Ammon's horn (tissue), 1 donor: ENCODE measurements at regions not wholly inside any gene's neighbourhood (a gene's known extent, or its start where the extent isn't known, plus 50 kb on each side); places are given as distances from the start of the nearest gene placed in this dataset.

Experiments
- DNase-seq: peaks from one replicate; pipeline ENCODE4 v3.0.0-alpha.2; 2016; ENCODE audit warnings: low spot score

DNA sequence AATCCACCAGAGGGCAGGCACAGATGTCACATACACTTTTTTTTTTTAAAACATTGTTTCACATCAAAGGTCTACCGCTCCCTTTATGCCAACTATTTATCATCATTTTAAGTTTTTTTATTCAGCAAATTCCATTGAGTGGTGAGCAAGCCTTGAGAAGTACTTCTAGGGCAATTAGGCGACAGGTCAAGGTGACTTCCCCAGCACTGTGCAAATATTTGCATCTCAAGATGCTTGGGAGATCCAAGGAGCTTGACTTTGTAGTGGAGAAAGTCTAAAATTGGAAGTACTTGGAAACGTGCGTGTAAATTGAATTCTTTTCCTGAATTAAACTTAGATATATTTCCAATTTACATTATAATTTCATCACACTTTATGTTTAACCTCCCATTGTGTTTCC lies 211.1 kb downstream of the ICE1 start:
- no peak for DNase-seq

DNA sequence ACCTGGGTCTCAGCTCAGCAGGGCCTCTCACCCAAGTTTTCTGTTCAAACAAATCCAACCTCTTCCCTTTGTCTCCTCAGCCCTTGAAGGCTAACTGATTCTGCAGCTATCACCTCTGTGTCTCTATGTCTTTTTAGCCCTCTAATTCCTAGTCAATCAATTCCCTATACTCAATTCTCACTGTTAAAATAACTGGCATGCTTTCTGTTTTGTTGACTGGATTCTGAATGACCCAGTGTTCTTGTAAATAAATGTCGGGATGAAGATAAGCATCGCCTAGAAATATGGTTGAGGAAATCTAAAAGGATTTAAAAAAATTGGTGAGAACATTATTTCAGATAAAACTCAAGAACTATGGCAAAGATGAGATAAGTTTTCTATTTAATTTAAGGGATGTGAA lies 210.2 kb downstream of the ICE1 start:
- no peak for DNase-seq

DNA sequence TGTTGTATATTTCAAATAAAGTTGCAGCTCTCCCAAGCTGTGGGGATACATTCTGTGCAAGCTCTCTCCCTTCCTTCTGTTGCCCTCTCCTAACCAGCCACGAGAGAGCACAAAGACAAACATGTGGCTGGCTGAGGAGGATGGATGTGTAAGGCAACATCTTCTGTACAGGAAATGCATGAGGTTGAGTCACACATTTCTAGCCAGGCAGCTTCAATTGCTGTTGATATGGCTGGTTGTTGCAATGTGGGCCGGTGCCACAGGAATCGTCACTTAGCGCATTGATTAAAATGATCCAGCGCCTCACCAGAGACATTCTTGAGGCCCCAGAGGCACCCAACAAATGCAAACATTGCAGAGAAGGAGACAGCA lies 207.1 kb downstream of the ICE1 start:
- DNase-seq = peak; percentile 23

DNA sequence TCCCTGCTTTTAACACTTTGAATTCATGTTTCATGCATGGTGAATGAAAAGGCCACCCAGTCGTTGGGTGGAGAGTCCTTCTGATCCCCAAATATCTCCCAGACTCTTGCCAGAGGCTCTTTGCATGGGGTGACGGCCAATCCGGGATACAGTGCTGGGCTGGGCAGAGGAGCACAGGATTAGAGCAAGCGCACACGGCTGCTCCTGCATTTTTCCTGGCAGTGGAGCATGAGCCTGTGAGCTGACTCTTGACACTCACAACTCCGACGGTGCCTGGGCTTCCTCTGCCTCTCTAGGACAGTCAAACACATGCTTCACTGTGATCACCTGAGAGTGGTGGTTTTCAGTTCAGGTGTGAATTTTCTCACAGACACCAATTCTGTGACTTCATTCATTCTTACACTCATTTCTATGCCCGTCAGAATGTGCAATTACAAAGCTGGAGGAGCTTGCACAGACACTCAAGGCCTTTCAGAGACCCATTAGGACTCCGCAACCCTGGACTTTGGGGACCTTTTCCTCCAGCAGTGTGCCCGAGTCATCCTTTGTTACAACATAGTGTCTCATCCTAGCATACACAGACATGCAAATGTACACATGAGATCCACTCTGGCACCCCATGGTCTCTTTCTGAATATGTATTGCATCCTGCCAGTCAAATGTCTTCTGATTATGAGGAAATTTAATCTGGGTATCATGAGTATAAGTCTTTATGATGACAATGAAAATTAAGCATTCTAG lies 206.6 kb downstream of the ICE1 start:
- DNase-seq = no peak

DNA sequence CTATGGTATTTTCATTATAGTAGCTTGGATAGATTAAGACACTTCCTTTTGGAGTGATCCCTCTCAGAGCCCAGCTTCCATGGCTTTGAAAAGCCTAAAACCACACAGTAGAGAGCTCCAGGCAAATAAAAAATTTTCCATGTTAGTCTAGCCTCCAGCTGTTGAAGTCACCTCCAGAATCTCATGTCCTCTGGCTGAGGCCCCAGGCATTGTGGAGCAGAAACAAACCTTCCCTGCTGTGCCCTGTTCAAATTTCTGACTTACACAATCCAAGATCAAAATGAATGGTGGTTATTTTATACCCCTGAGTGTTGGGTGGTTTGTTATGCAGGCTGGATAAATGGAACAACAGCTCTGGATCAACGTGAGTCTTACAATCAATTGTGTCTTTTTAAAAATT lies 203.9 kb downstream of the ICE1 start:
- DNase-seq = no peak

DNA sequence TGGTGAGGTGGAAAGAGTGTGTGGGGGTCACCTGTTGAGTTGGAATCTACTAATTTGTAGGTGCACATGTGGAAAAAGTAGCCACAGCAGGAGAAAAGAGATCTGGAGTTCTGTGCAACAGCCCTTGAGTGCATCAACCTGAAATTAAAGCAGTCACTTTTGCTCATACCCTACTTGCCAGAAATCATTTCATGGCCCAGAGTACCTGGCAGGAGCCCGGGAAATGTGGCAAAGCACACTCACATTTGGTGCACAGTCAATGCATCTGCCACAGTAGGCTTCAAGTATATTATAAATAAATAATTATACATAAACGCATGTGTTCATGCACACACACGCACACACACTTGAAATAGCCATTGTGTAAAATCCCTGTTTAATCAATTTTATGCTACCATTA lies 203.0 kb downstream of the ICE1 start:
- no peak for DNase-seq

DNA sequence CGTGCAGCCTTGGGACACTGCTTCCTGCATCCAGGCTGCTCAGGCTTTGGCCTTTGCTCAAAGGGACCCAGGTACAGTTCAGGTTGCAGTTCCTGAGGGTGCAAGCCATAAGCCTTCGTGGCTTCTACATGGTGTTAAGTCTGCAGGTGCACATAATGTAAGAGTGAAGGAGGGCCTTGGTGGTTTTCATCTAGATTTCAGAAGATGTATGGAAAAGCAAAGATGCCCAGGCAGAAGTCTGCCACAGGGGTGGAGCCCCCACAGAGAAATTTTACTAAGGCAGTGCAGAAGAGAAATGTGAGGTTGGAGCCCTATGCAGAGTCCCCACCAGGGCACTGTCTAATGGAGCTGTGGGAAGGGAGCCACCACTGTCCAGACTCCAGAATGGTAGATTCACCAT lies 200.9 kb downstream of the ICE1 start:
- DNase-seq = no peak

DNA sequence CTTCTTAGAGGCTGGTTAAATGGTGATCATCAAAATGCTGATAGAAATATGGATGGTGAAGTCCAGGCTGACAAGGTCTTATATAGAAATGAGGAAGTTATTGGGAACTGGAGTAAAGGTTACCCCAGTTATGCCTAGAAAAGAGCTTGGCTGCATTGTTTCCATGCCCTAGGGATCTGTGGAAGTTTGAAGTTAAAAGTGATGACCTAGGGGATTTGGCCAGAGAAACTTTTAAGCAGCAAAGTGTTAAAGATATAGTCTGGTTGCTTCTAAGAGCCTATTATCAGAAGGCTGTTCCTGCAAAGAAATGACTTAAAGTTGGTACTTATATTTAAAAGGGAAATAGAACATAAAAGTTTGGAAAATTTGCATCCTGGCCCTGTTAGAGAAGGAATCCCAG lies 200.3 kb downstream of the ICE1 start:
- DNase-seq = no peak

DNA sequence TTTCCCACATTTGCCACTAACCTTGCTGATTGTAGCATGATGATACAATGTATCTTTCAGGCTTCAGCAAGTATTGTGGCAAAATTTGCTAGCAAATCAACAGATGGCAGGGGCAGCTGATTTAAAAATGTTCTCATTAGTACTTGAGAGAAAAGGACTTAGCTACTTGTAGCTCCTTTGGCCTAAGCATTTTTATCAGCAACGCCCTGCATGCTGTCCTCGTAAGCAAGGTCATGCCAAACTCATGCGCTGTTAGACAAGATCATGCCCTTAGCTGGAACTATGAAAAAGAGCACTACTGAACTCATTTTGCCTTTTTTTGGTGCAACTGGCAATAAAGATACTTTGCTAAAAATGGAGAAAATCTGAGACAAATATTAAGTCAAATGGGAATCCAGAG lies 197.1 kb downstream of the ICE1 start:
- DNase-seq = no peak

DNA sequence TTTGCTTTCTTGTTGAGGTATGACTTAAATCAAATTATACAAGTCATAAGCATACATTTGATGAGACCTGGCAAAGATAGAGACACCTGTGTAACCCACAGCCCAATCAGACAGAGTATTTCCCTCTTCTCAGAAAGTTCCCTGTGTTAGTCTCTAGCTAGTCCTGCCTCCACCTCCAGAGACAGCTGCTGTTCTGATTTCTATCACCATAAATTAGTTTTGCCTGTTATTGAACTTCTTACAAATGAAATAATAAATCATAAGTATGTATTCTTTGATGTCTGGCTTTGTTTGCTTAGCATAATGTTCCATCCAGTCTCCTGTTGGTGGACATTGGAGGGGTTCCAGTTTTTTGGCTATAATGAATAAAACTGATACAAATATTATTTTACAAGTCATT lies 194.5 kb downstream of the ICE1 start:
- no peak for DNase-seq

DNA sequence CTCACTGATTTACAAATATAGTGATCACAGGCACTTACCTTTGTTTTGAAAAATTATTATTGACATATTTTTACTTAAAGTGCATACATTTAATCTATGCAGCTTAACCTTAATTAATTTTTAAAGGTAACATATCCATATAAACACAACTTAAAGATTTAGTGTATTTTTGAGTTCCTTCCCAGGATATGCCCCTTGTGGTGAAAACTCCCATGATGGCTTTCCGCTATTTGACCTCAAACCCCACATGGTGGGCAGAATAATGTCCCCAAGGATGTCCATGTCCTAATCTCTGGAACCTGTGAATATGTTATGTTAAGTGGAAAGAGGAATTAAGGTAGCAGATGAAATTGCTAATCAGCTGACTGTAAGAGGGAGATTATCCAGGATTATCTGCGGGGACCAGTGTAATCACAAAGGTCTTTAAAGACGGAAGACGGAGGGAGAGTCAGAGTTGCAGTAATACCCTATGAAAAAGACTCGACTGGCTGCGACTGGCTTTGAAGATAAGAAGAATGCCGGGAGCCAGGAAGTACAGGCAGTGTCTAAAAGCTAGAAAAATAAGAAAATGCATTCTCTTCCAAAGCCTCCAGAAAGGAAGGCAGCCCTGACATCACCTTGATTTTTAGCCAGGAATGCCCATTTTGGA lies 193.9 kb downstream of the ICE1 start:
- DNase-seq = no peak

DNA sequence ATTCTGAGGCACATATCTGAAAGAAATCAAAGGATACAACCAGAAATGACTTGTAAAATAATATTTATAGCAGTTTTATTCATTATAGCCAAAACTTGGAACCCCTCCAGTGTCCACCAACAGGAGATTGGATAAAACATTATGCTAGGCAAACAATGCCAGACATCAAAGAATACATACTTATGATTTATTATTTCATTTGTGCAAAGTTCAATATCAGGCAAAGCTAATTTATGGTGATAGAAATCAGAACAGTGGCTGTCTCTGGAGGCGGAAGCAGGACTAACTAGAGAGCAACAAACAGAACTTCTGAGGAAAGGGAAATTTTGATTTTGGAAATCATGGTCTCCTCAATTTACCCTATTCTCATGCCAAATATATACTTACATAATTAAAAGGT lies 193.1 kb downstream of the ICE1 start:
- DNase-seq = no peak

DNA sequence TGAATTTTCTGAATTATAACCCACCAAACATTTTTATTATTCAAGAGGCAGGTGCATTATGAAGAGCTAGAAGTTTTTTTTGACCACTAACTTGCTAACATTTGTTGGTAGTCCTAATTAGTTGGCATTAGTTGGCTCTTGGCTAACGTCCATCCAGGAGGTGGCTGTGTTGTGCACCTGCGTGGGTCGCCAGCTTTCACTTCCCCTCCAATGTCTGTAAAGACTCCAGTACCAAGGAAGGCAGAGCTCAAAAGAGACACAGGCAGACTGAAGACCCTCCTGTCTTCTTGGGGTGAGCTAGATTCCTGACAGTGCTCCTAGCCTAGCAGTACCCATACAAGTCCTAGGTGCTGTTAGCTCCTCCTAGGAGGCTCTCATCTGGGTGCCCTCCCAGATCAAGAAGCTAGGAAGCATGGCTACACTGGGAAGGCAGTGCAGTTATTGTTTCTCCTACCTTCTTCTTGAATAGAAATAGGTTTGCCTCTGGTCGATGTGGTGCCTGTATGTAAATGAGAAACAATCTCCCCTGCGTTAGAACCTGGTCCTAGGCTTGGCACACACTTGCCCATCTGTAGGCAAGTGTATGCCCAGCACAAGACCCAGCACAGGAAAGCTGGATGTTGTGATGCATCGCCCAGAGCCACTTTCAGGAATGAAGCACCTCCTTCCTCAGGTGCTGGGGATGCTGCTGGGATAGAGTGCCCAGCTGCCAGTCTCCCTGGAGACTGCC lies 190.9 kb downstream of the ICE1 start:
- DNase-seq = no peak

DNA sequence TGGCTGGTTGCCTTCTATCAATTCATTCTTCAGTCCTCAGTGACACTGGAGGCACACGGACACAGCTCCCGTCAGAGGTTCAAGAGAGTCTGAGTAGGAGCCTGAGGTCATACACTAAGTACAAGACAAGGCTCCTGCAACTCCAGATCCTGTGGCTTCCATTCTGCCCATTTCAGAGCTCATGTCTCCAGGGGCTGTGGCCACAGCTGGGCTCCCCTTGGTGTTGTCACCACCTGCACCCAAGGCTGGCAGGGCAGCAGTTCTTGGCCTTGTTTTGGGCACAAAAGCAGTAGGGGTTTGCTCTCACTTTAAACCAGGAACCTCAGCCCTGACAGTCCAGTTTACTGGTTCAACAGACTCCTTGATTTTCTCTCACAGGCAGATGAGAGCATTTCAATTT lies 189.6 kb downstream of the ICE1 start:
- DNase-seq = no peak

DNA sequence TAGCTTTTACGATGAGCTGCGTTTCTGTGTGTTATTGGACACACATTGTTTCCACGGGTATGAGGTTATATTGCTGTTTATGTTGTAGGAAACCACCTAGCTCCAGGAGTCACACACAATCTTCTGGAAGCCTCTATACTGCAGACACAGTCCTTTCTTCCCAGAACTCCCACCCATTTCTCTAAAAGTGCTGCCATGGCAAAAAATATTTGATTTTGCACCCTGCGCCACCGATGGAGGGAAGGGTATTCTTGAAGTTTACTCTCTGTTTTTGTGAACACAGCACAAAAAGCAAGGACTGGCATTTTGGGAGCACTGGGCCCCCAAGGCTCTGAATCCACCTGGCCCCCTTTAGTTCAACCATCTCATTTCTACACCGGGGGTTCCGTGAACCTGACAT lies 187.5 kb downstream of the ICE1 start:
- no peak for DNase-seq

DNA sequence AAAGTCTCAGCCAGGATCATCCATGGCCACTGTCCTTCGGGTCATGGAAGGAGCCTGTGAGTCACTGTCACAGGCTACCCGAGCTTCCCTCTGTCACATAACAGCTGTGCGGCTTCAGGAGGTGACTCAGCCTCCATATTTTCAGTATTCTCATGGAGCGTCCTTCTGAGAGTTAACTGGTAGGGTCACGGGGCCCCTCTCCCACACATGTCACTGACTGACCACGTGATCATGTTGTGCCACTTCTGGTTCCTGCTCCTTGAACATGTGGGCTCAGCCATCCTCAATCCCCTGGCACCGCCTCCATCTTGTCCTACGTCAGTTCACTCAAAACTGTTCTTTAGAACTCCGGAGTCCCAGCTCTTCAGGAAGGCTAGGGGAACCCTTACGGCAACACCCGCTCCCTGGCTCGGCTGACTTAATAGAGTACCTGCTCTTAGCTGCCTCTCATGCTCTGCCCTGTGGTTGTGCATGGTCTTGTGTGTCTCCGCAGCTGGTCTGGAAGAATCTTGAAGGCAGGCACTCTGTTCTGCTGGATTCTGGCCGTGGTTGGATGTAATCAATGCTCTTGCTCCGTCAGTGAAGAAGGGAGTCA lies 182.8 kb downstream of the ICE1 start:
- no peak for DNase-seq

DNA sequence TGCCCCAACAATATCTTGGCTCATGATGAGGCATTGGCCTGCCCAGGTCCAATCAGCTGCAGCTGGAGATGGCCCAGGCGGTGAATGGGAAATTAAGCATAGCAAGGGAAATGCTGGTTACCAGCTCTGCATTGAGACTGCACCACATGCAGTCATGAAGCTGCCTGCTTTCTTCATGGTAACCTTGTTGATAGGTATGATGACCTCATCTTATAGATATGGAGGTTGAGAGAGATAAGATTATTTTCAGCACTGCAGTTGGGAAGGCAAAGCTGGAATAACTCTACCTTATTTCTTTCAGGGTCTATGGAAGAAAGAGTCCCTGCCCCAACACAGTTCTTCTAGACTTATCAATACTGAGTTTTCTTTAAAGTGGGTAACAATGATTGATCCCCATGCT lies 180.1 kb downstream of the ICE1 start:
- DNase-seq = no peak

DNA sequence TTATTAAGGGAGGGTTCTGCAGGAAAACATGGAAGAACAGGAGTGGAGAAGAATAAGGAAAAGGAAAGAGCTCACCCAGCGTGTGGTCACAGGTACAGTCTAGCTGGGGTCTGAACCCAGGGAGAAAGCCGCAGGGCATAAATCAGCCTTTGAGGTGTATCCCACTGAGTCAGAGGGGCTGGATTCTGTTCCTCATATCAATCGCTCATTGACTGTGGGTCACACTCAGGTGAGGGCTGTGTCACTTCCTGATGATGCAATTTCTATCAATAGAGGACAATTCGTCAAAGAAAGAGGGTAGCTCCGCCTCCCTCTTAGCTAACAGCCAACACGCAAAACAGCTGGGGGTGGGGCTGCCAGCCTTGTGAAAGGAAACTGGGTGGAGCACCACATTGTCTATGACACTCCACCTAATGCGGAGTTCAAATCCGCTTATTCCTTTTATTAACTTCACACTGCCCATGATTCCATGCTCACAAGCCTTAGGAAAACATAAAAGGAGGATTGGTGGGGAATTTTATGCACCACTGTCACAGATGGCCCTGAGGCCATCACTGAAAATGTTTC lies 176.2 kb downstream of the ICE1 start:
- DNase-seq = no peak

DNA sequence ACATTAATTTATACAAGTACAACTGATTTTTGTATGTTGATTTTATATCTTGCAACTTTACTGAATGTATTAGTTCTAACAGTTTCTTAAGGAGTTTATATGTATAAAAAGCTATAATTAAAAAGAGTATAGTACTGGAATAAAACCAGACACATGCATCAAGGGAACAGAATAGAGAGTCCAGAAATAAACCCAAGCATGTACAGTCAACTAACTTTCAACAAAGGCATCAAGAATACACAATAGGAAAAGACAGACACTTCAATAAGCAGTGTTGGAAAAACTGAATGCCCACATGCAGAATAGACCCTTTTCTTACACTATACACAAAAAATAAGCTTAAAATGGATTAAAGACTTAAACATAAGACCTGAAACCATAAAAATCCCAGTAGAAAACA lies 170.9 kb downstream of the ICE1 start:
- no peak for DNase-seq

DNA sequence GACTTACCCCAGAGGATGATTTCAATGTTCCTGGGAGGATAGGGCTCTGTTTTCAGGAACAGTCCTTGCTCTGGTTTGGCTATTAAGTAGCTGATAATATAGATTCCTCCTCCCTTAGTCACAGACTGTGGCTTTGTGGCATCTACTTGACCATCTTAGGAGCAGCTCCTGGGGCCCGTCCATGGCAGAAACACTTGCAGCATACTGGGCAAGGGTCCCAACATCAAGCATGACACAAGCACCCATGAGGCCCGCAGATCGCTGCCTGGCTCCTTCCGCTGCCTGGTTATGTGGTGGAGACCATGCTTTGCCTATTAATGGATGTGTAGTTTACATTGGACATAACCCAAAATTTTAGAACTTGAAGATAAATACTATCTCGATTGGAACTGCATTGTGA lies 170.1 kb downstream of the ICE1 start:
- no peak for DNase-seq

DNA sequence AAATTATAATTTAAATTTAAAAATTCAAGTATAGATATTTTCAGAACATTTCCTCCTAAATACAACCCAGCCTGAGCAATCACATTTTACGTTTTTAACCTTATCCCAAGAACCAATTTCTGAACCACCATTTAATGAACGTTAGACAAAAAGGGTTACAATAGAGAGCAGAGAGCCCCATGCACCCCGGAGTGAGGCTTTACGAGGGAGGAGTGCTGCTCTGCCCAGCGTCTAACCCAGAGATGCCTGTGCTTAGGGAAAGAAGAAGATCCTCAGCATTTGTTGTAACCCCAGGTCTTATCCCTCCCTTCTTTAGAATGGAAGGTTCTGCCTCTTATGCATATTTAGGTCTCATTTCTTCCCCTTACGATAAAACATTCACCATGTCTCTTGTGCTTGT lies 169.1 kb downstream of the ICE1 start:
- no peak for DNase-seq

DNA sequence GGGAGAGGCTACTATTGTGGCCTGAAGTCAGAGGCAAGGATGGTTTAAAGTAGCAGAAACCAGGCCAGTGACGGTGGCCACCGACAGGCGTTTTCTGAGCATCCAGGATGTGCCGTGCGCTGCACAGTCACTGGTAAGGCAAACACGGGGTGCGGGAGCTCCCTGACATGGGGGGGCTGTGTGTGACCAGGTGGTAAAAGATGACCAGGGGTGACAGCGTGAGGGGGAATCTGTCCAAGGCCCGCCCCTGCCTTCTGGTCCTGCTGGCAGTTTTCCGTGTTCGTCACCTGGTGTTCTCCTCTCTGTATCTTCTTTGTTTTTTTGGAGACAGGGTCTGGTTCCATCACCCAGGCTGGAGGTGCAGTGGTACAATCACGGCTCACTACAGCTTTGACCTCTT lies 167.4 kb downstream of the ICE1 start:
- DNase-seq = no peak
